ENCODE measurements at regions not wholly inside any gene's neighbourhood (a gene's known extent, or its start where the extent isn't known, plus 50 kb on each side); places are given as distances from the start of the nearest gene placed in this dataset.

GRCh38 chr7:46352004-46352954, 431.2 kb upstream of the IGFBP3 start:
- Histone ChIP-seq H4K5ac (ENCODE audit: insufficient read length, low read depth, low read length) (no peak overlapping the region), H4K91ac (replicated peaks; ENCODE audit: insufficient read length, low read length) (no peak overlapping the region), H2BK120ac (replicated peaks; ENCODE audit: low read depth, low read length) (no peak overlapping the region), H3K79me1 (ENCODE audit: low read depth, low read length) (no peaks in the 10 kb centered on the region), H2BK20ac (ENCODE audit: low read length) (no peak overlapping the region), H2BK15ac (ENCODE audit: low read length) (no peak overlapping the region), H3K4me3 (ENCODE audit: extremely low read depth in 1 of 4, insufficient read depth in 2 of 4, low read depth in 3 of 4, low read length in 4 of 4) (no peak overlapping the region), H4K8ac (ENCODE audit: extremely low read depth, insufficient read depth, low read length) (no peak overlapping the region), H3K4ac (replicated peaks; ENCODE audit: insufficient read length, low read depth, low read length) (no peak overlapping the region), H3K23me2 (ENCODE audit: low read depth, low read length) (no peaks in the 10 kb centered on the region), H4K20me1 (replicated peaks in 1 of 2; ENCODE audit: control insufficient read depth in 1 of 2, insufficient read depth in 2 of 2, low read length in 2 of 2) (no peaks in the 10 kb centered on the region), H3K4me2 (ENCODE audit: insufficient read depth in 1 of 2, low read depth in 2 of 2, low read length in 2 of 2) (no peak overlapping the region), H3K79me2 (ENCODE audit: control insufficient read depth in 1 of 2, insufficient read depth in 2 of 2, low read length in 2 of 2) (no peaks in the 10 kb centered on the region), H3K56ac (replicated peaks; ENCODE audit: insufficient read length, low read depth, low read length) (no peak overlapping the region), H3K4me1 (replicated peaks in 1 of 4; ENCODE audit: control insufficient read depth in 3 of 4, insufficient read depth in 4 of 4, low read length in 3 of 4) (no peaks in the 10 kb centered on the region; a peak in 1 of 7 replicates), H3K23ac (ENCODE audit: insufficient read length) (no peak overlapping the region), H3K14ac (ENCODE audit: insufficient read length) (no peak overlapping the region), H2AFZ (ENCODE audit: low read length) (no peak overlapping the region), H3K18ac (ENCODE audit: extremely low read depth, low read length) (no peak overlapping the region), H2AK5ac (ENCODE audit: low read depth, low read length) (no peak overlapping the region), H3K9me3 (ENCODE audit: insufficient read depth in 2 of 2, low read depth in 1 of 2, low read length in 1 of 2) (no peaks in the 10 kb centered on the region; a peak in 1 of 4 replicates), H2BK12ac (ENCODE audit: low read depth, low read length) (no peak overlapping the region), H3K36me3 (ENCODE audit: control insufficient read depth in 2 of 4, insufficient read depth in 4 of 4, low read length in 3 of 4) (no peaks in the 10 kb centered on the region), H3K9ac (replicated peaks in 1 of 4; ENCODE audit: extremely low read depth in 1 of 4, low read depth in 3 of 4, low read length in 3 of 4) (no peak overlapping the region), H3K27me3 (replicated peaks in 1 of 4; ENCODE audit: control insufficient read depth in 3 of 4, extremely low read depth in 1 of 4, insufficient read depth in 3 of 4, low read length in 3 of 4) (no peaks in the 10 kb centered on the region), H2BK5ac (ENCODE audit: low read depth, low read length) (no peak overlapping the region), H3K27ac (ENCODE audit: low read depth, low read length) (no peak overlapping the region)
- ChIA-PET POLR2A (ENCODE audit: partially characterized antibody) (no interaction called here), CTCF (ENCODE audit: partially characterized antibody) (interaction anchor here (0.6 to 16.8 kb wide), 16 partner anchors 9 to 749 kb away, joined by 3 to 242 read pairs (median 4); partner anchors contain the start of gene IGFBP3)
- DNase-seq (ENCODE audit: low read depth in 1 of 2, low spot score in 2 of 2) (peak in 1 of 2 experiments; percentile 15), FAIRE-seq (peak; percentile 91)
- WGBS, 2 experiments (ENCODE audit: extremely low coverage in 1 of 2, insufficient coverage in 1 of 2, insufficient read length in 1 of 2, insufficient replicate concordance in 2 of 2, low coverage in 1 of 2, low lambda C conversion rate in 2 of 2, missing lambda C conversion rate in 1 of 2) = 21% methylated on average over 2 of the region's 2 CpGs; no CpG with 5 or more reads in 1 of the 2 experiments
- TF ChIP-seq POLR2A (IDR thresholded peaks at IDR 0.05; ENCODE audit: control extremely low read depth in 1 of 2, low read depth in 2 of 2, low read length in 2 of 2) (no peak), EZH2 (IDR thresholded peaks at IDR 0.05; ENCODE audit: low read depth, low read length, severe bottlenecking) (no peak), SIX5 (IDR thresholded peaks at IDR 0.05; ENCODE audit: low read depth, low read length) (no peak), CHD2 (IDR thresholded peaks at IDR 0.05; ENCODE audit: low read length) (no peak), HDAC6 (IDR thresholded peaks at IDR 0.05; ENCODE audit: low read depth, low read length) (no peak), JUND (IDR thresholded peaks at IDR 0.05; ENCODE audit: low read length) (0 out of 2 replicates have a peak, but pooled peaks have one; percentile 27), SAP30 (IDR thresholded peaks at IDR 0.05; ENCODE audit: insufficient read depth, insufficient replicate concordance, low read length) (no peak), CREB1 (IDR thresholded peaks at IDR 0.05) (no peak), NANOG (IDR thresholded peaks at IDR 0.05; ENCODE audit: insufficient read depth, low read depth, low read length, poor library complexity, severe bottlenecking) (no peak), SP2 (IDR thresholded peaks at IDR 0.05; ENCODE audit: low read length) (no peak), MAFK (IDR thresholded peaks at IDR 0.05; ENCODE audit: low read depth, low read length) (no peak), TCF12 (IDR thresholded peaks at IDR 0.05; ENCODE audit: low read depth, low read length) (0 out of 2 replicates have a peak, but pooled peaks have one; percentile 34), RAD21 (IDR thresholded peaks at IDR 0.05 in 1 of 2, conservative IDR thresholded peaks at IDR 0.05 in 1 of 2; ENCODE audit: low read depth in 2 of 2, low read length in 2 of 2) (peak; percentile 99 to 100)

Data from H1 (cell line).